NCI-H2227 treated with DMSO at 0.1 percent for 48 hours (cell line): ENCODE measurements at regions not wholly inside any gene's neighbourhood (a gene's known extent, or its start where the extent isn't known, plus 50 kb on each side); places are given as distances from the start of the nearest gene placed in this dataset.
"Not testable (repeated sequence)": the region's sequence is repeated elsewhere in the genome, so short reads cannot be mapped to it uniquely, and the experiment has no call there.

Source experiments
- DNase-seq: peaks from one replicate; lab custom pipeline; 2025; lab: John Stamatoyannopoulos, UW

DNA sequence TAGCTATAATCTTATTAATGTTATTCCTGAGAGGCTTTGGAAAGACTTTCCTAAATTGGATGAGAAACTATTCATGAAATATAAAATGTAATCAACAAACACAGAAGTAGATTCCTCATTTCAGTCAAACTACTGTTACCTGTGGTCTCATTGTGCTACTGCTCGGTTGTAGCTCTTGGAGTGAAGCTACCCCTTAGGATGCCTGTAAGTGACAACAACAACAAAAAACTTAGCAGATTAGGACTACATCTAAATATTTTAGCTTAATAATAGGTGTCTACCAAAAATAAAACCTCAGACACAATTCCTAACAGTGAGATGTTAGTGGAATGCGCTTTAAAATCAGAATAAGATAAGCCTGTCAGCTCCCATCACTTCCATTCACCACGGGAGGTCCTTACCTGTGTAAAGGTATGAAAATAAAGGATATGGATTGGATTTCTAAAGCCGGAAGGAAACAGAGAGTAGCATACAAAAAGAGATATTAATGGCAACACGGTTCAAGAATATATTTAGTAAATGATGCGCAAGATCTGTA is 369.2 kb downstream of the OSTF1 start:
- no peak for DNase-seq

DNA sequence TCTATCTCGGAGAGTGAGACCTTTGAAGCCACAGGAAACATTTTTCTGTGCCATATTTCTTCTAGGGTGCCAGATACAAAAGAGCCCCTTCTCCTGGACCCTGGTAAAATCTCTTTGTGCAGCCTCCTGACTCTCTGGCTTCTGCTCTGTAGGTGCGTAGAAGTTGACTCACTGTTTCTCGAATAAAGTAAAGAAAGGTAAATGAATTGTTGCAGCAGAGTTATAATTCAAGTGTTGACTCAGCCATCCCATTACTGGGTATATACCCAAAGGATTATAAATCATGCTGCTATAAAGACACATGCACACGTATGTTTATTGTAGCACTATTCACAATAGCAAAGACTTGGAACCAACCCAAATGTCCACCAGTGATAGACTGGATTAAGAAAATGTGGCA is 371.0 kb downstream of the OSTF1 start:
- DNase-seq = not testable (repeated sequence)

DNA sequence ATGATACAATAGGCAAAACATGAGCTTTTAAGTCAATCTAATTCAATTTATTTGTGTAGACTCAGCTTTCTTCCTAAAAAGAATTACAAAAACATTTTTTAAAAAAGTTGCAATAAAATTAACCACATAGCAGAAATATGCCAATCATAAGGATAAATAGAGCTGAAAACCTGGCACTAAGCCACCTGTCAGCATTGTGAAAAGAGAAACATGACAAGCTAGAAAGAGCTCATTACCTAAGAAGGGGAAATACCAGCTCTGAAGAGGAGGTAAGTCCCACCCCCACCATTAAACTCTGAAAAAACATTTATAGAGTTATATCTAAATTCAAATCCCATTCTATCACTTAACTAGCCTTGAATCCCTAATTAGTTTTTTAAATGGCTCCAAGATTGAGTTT is 372.9 kb downstream of the OSTF1 start:
- DNase-seq = no peak

DNA sequence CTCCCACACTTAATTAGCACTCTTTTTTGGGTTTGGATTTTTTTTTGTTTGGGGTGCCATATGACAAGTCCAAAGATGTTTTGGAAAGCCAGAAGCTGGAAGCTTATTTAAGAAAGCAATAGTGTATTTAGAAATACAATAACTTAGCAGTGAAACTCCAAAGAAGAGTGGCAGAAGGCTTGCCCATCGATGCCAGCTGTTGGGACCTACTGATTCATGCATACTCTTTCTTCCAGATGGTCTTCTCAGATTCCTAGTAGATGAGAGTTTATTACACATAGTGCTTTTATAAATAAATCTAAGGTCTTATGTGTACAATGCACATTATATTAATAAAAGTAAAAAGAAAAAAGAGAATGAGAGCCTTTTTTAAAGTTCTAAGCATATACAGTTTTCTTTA is 374.6 kb downstream of the OSTF1 start:
- DNase-seq = no peak

DNA sequence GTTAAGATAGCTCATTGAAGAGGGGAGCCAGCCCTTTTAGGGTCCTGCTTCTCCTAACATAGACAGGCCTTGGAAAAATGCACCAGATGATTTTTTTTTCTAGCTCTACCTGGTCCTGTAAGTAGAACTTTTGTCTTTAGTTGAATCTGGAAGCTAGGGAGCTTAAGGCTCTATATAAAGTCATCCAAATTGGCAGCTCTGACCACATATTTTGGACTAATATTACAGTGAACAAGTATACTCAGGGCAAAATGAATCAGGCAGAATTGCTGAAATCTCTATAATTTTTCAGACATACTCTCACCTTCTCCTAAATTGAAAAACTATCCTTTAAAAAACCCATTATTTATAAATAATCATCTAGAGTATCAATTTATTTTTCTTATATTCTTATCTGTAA is 375.6 kb downstream of the OSTF1 start:
- DNase-seq = no peak

DNA sequence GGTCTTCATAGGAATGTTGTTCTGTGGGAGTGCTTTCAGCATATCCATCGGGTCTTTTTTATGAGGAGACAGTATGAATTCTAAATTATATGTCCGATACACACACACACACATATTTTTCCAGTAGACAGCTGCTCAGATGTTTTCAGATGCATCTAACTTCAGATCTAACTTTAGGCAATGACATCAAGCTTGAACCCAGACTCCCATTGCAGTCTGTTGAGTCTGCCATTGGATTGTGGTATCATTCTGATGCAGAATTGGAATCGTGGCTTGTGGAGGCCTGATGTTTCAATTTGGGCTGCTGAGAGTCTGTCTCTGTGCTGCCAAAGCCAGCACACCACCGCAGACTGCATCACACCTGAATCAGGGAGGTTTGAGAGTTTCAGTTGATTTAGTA is 376.4 kb downstream of the OSTF1 start:
- DNase-seq = no peak

DNA sequence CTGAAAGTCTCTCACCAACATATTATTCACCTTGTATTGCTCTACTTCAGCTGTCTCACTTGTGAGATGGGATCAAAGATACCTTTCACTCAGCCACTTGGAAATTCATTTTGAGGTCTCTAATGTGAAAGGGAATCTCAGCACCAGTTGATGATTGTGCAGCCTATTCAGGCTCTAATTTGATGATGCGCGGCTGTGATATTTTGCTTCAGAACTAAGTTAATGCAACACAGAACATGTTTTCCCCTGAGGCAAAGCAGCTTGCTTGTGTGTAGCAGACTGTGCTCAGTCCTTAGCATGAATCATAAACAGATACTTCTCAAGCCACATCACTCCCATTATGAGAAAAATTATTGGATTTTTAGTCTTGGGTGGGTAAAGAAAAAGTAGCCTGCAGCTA is 378.8 kb downstream of the OSTF1 start:
- no peak for DNase-seq

DNA sequence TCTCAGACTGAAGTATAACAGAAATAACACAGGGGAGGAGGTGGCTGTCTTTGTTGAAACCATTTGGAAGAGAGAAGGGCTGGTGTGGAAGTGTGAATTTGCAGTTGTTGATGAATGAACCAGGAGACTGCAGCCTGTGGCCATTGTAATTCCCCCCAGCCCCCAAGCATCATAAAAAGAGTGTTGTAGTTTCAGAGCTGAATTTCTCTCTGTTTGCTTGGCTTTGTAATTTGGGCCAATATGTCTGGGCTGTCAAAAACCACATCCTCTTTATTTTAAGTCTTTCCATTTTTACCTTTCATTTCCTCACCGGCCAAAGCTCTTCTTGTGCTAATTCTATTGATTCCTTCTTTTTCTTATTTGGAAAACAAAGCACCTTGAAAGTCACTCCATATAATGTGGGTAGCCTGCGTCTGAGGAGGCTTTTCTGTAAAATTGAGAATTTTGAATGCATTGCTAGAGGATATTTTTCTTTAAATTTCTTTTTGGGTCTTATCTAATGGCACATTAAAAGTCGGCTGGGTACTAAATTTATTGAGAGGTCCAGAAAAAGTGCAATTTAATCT is 383.3 kb downstream of the OSTF1 start:
- no peak for DNase-seq

DNA sequence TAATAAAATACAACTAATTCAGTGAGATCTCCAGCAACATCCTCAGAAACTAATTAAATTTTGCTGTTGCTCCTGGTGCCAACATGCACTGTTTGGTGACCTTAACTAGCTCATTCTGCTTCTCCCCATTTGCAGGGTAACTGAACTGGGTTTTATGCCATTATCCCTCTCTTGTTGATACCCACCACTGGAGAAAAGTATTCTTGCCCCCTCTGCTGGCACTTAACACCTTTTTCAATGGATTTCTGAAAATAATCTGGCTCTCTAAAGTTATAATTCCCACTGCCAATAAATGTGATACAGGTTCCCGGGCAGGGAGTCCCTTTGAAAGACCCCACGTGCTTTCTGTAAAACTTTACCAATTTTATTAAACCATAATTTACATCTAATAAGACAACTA is 394.3 kb downstream of the OSTF1 start:
- no peak for DNase-seq

DNA sequence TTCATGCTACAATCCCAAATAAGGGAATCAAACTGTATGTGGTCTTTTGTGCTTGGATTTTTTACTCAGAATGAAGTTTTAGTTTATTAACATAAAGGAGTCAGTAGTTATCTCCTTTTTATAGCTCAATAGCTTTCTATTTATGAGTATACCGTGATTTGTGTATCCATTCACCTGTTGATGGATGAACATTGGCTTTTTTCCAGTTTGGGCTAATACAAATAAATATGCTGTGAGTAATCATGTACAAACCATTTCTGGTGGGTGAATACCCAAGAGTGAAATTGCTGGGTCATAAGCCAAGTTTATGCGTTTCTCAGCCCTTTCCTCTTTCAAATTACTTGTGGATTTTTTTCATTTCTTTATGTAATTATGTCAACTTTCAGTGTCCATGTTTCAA is 395.3 kb downstream of the OSTF1 start:
- no peak for DNase-seq

DNA sequence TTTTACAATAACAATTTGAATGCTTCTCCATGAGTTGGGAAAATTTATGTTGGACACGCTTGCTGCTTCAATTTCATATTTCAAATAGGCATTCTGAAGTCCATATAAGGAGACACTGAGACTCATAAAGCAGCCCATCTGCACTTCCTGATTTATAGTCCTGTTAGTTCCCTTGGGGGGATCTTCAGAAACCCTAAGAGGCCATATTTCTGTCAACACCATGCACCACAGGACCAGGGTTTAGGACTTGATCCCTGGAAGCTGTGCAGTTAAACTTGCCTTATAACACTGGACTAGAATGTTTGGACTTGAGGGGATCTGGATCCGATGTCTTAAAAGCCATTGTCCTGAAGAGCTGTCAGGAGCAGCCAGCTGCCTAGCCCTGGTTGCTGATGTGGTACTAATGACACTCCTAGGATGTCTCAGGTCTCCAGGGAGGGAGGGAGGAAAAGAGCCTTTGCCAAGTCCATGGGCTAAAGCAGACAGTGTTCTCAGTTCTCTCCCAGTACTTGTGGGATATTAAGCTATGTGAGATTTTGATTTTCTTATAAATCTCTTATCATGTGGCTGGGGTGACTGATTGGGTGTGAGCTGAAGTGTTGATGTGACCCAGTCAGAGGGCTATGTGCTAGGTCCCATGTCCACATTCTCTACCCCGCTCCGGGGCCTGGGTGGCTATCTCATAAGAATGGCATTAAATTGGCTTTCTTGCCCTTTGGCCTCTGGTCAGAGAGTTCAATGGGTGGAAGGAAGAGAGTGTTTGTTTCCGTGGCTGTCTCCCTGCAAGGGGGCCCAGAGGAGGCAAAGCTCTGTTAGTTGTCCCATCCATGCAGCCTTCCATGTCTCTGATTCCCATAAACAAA is 399.8 kb downstream of the OSTF1 start:
- no peak for DNase-seq

DNA sequence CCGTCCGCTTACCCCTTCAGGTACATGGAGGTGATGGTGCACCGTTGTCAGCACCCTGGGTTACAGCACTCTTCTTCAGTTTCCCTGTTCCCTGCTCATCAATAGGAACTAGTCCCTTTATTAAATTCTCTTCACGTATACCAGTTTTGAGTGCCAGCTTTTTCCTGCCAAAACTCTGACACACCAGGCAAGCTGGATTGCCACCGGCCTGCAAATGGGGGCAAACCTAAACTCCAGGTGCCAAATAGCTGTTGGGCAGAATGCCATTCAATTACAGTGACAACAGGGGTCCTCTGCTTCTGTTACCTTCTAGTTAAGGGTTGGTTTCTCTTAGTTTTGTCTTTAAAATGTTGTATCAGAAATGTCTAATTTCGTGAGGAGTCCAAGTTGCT is 400.4 kb downstream of the OSTF1 start:
- DNase-seq = no peak

DNA sequence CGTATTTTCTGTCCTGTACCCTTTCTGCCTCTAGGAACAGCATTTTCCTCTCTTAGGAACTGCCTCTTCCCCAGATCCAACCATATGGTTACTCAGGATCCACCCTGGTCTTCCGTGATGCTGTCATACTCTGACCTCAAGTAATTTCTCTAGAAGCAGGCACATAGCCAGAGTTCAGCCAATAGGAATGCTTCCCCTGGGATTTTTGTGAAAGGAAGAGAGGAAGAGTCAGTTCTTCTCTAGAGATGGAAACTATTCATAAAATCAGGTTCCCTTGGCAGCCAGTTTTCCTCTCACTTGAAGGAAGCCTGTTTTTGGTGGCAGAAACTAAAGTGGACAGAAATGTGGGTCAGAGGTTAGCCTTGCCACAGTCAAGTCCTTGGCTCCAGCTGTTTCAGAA is 400.1 kb upstream of the PCSK5 start:
- DNase-seq = no peak

DNA sequence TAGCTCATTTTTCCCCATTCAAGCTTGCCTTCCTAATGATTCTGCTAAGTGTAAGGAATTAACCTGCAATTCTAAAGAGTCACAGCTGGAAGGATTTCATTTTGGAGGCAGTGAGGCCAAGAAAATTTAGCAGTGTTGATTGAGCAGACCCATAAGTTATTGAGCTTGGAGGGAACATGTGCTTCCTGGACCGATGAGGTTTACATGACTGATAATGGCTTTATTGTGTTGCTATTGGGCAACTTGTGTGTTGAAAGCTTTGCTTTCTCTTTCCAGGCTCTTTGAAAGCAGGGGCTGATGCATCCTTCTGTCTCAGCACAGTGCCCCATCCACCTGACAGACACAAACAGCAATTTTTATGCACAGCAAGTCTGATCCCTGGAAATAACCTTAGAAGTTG is 398.9 kb upstream of the PCSK5 start:
- DNase-seq = no peak

DNA sequence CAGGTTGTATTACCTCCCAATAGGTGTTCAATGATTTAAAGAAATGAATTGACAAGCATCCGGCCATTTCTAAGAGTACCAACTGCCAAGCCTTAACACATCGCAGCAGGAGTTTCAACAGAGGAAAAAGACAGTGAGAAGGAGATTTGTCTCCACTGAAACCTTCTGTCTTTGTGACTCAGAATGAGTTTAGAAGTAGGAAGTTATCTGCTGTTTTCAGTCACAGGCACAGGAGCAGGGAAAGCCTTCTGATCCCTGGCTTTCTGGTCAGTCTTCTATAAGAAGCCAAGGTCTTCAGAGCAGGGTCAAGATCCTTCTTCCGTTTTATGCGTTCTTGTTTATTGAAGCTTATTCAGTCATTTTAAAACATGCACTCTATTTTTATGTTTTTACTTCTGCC is 390.7 kb upstream of the PCSK5 start:
- DNase-seq = no peak

DNA sequence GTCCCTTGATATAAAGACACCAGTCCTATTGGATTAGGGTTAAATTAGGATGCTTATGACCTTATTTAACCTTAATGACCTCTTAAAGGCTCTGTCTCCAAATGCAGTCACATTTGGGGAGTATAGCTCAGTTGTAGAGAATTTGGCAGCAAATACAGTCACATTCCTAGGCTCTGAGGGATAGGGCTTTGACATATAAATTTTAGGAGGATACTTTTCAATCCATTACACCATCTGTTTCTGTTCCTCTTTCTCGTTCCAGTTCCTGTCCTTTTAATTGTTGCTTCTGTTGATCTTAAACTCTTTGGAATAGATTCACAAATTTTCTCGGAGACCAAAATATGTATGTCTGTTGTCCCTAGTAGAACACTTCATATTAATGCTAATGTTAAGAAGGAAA is 390.0 kb upstream of the PCSK5 start:
- no peak for DNase-seq

DNA sequence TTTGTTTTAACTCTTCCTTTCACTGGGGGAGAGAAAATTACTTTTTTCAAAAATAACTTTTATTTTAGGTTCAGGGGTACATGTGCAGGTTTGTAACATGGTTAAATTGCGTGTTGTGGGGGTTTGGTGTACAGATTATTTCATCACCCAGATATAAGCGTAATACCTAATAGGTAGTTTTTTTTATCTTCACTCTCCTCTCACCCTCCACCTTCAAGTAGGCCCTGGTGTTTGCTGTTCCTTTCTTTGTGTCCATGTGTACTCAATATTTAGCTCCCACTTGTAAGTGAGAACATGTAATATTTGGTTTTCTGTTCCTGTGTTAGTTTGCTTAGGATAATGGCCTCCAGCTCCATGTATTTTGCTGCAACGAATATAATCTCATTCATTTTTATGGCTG is 389.5 kb upstream of the PCSK5 start:
- not testable (repeated sequence) for DNase-seq

DNA sequence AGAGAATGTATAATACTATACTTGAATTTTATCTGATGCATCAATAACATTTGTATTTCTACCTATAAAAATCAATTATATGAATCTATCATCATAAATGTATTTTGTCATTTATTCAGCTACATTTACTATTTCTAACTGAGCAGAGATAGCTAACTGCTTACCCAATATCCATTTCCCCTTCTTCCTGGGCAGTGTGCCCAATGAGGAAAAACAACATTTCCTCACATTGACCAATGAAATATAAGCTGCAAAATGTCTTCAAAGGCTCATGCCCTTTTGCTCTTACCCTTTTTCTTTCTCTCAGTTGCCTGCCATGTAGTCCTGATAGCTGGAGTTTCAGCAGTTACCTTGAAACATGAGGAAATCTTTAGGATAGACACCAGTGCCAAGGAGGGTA is 385.8 kb upstream of the PCSK5 start:
- no peak for DNase-seq

DNA sequence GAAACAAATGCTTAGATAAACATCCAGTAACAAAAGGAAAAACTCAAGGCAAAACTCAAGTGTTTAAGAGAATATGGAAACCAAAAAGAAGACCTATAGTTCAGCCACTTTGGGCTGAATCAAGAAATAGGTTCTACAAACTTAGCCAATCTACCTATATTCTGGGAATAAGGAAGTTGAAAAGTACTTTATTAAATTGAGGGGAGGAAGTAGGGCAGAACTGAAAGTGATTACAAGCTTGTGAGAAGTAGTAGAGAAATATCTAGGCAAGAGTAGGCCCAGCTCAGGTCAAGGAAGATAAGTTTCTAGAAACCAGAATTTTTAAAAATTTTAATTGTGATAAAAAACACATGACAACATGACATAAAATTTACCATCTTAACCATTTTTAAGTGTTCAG is 384.8 kb upstream of the PCSK5 start:
- no peak for DNase-seq

DNA sequence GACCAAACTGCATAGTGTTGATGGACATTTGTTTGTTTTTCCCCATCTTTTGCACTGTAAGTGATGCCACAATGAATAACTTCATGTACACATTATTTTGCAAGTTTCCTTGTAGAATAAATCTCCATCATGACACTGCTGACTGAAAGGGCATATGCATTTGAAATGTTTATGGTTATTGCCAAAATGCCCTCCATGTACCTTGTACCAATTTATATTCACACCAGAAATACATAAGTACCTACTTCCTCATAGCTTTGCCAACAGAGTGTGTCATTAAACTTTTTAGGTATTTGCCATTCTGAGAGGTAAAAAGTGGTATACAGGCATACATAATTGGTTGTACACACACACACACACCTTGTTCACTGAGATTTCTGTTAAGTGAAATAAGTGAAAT is 361.0 kb upstream of the PCSK5 start:
- DNase-seq = no peak

DNA sequence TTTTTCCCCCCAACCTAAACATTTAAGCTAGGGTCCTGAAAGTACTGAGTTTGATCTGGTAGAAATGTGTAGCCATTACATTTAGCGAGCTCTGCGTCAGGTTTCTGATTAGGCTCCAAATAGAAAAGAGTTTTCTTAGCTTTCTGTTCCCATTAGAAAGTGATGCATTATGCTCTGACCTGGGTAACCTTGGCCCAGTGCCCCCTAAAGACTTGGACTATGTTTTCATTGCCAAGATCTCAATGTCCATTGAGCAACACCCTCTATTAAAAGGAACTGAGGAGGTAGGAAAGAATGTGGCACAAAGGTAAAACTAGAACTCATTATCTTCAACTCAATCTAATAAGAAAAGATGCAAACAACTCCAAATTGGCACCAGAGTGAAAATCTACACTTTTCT is 358.9 kb upstream of the PCSK5 start:
- no peak for DNase-seq

DNA sequence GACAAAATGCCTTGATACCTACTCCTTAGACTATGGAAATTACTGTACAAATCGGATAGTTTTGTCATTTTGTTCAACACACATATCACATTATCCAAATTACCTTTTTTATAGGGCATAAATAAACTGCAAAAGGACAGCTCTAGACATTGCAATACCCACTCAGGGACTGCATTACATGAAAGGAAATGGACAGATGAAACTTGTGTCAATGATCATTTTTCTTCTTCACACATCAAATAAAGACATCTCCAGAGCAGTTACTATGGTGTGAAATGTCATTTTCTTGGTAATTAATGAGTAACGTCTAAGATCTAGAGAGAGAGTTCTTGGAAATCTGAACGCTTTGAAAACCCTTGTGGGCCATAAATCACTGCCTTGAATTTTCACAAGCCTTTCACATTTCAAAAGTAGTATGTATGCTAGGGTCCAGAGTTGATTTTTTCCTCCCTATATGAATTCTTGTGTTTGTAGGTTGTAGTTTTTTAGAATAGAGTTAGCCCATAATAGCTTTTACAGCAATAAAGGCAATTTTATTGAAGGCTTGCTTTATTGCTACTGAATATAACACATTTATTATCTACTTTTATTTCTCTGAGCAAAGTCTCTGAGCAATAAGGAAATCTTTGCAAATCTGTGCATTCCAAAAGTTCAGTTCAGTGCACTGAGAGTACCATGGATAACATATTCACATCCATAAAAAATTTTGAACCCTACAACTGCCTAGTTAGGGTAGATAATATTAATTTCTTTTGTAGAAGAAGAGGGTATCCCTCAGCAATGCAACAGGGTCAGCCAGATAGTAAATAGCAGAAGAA is 358.0 kb upstream of the PCSK5 start:
- peak; percentile 17 for DNase-seq

DNA sequence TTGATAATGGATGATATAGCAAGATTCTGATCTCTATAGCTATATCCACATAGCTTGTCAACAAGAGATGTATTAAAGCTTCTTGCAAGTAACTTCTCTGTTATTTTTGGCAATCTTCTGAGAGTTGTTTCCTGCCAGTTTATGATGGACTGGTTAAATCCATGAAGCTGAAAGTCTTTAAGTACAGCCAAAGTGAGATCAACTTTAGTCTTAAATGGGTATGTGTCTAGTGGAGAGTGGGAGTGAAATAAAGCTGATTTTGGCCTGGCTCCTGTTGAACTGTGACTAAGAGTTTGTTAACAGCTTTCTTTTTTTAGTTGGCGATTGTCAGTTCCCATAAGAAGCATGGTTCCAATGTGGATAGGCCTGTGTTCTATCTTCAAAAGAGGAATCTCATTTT is 350.9 kb upstream of the PCSK5 start:
- no peak for DNase-seq
